Ovary (tissue), 3 donors: ENCODE measurements at regions not wholly inside any gene's neighbourhood (a gene's known extent, or its start where the extent isn't known, plus 50 kb on each side); places are given as distances from the start of the nearest gene placed in this dataset.

Source experiments
- EP300 ChIP-seq: sonication (generic); formaldehyde crosslinking; IDR thresholded peaks from one replicate; pipeline ENCODE4 v1.6.1; 2017; ENCODE audit warnings: antibody characterized with exemption
- POLR2A ChIP-seq: fragments of 450-650 bp; IDR thresholded peaks from one replicate; pipeline ENCODE4 v1.6.1; 2017; ENCODE audit warnings: antibody characterized with exemption, mild to moderate bottlenecking, moderate library complexity
- TF ChIP-seq, protein P1 (sequence below), 3 donors: fragments of 450-650 bp in 2 of 3; fragments of 200-600 bp in 1 of 3; IDR thresholded peaks; one replicate each; pipeline versions ENCODE4 v1.5.1 to v1.8.0; 2016 to 2022; ENCODE audit warnings: antibody characterized with exemption in 3 of 3, mild to moderate bottlenecking in 1 of 3
- donor health status: DM: no; HTN: no; CAD: no.

DNA sequence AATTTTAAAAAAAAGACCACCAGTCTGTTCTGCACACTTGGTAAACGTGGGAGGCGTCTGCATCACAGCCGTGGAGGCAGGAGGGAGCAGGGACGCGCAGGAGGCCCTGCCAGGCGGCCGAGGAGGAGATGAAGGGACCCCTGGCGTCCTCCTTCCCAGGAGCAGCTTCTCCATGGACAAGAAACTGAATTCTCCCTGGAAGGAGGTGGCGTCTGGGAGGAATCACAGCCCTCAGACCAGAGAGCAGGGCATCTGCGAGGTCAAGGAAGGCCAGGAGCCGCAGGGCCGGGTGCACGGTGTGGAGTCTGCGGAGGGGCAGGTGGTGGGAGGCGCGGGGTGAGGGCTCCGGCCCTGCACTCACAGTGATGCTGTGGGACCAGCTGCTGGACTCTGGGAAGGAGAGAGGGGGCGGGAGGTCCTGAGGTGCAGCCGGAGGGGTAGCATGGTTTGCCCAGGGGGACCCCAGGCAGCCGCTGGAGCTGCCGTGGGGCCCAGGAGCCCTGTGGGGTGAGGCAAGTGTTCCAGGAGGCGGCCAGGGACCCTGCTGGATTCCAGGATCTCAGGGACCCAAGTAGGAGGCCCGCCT, 73.5 kb upstream of the GALNT9 start:
- no peak for TF ChIP-seq POLR2A
- TF ChIP-seq, protein P1, sequence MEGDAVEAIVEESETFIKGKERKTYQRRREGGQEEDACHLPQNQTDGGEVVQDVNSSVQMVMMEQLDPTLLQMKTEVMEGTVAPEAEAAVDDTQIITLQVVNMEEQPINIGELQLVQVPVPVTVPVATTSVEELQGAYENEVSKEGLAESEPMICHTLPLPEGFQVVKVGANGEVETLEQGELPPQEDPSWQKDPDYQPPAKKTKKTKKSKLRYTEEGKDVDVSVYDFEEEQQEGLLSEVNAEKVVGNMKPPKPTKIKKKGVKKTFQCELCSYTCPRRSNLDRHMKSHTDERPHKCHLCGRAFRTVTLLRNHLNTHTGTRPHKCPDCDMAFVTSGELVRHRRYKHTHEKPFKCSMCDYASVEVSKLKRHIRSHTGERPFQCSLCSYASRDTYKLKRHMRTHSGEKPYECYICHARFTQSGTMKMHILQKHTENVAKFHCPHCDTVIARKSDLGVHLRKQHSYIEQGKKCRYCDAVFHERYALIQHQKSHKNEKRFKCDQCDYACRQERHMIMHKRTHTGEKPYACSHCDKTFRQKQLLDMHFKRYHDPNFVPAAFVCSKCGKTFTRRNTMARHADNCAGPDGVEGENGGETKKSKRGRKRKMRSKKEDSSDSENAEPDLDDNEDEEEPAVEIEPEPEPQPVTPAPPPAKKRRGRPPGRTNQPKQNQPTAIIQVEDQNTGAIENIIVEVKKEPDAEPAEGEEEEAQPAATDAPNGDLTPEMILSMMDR (IDR thresholded peaks at IDR 0.05) = no peak
- no peak for TF ChIP-seq EP300
